Nephron progenitor cell (in vitro differentiated cells): ENCODE measurements at regions not wholly inside any gene's neighbourhood (a gene's known extent, or its start where the extent isn't known, plus 50 kb on each side); places are given as distances from the start of the nearest gene placed in this dataset.

Source experiments
- DNase-seq: peaks from one replicate; pipeline ENCODE4 v3.0.0; 2021
- H3K27ac Mint-ChIP-seq: 2 replicates; pipeline ENCODE4 v1.8.0; 2021; ENCODE audit warnings: mild to moderate bottlenecking, moderate library complexity, mixed read lengths
- H3K27me3 Mint-ChIP-seq: 2 replicates; pipeline ENCODE4 v1.8.0; 2021; ENCODE audit warnings: mild to moderate bottlenecking, low read depth, mixed read lengths; ENCODE audit not compliant: poor library complexity
- H3K36me3 Mint-ChIP-seq: 2 replicates; pipeline ENCODE4 v1.8.0; 2021; ENCODE audit warnings: low read depth, mixed read lengths
- H3K4me1 Mint-ChIP-seq: 2 replicates; pipeline ENCODE4 v1.8.0; 2021; ENCODE audit warnings: mixed read lengths
- H3K4me3 Mint-ChIP-seq: 2 replicates; pipeline ENCODE4 v1.8.0; 2021; ENCODE audit warnings: mild to moderate bottlenecking, moderate library complexity, mixed read lengths
- H3K9me3 Mint-ChIP-seq: 2 replicates; pipeline ENCODE4 v1.8.0; 2021; ENCODE audit warnings: mild to moderate bottlenecking, moderate library complexity, mixed read lengths
- TF ChIP-seq, protein P1 (sequence below): fragments of 200-600 bp; sonication (generic); IDR thresholded peaks from 2 replicates; pipeline ENCODE4 v1.5.0; 2021; ENCODE audit warnings: antibody characterized with exemption

DNA sequence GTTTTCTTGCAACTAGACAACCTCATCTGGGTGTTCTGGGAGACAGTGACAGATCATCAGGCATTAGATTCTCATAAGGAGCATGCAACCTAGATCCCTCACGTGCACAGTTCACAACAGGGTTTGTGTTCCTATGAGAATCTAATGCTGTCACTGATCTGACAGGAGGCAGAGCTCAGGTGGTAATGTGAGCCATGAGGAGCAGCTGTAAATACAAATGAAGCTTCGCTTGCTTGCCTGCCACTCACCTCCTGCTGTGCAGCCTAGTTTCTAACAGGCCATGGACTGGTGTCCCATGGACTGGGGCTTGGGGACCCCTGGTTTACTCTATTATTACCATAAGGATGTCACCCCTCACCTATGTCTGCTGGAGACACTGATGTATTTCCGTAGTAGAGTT is 166.8 kb downstream of the PSAT1 start:
- peaks cover 26% of the 10 kb centered on the region for H3K36me3 Mint-ChIP-seq
- H3K4me3 Mint-ChIP-seq: no peak overlapping the region
- H3K9me3 Mint-ChIP-seq: peaks cover 46% of the 10 kb centered on the region
- H3K4me1 Mint-ChIP-seq: peaks cover 6% of the 10 kb centered on the region
- DNase-seq: no peak
- no peak overlapping the region for H3K27ac Mint-ChIP-seq
- TF ChIP-seq, protein P1, sequence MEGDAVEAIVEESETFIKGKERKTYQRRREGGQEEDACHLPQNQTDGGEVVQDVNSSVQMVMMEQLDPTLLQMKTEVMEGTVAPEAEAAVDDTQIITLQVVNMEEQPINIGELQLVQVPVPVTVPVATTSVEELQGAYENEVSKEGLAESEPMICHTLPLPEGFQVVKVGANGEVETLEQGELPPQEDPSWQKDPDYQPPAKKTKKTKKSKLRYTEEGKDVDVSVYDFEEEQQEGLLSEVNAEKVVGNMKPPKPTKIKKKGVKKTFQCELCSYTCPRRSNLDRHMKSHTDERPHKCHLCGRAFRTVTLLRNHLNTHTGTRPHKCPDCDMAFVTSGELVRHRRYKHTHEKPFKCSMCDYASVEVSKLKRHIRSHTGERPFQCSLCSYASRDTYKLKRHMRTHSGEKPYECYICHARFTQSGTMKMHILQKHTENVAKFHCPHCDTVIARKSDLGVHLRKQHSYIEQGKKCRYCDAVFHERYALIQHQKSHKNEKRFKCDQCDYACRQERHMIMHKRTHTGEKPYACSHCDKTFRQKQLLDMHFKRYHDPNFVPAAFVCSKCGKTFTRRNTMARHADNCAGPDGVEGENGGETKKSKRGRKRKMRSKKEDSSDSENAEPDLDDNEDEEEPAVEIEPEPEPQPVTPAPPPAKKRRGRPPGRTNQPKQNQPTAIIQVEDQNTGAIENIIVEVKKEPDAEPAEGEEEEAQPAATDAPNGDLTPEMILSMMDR: no peak
- peaks cover 7% of the 10 kb centered on the region for H3K27me3 Mint-ChIP-seq

DNA sequence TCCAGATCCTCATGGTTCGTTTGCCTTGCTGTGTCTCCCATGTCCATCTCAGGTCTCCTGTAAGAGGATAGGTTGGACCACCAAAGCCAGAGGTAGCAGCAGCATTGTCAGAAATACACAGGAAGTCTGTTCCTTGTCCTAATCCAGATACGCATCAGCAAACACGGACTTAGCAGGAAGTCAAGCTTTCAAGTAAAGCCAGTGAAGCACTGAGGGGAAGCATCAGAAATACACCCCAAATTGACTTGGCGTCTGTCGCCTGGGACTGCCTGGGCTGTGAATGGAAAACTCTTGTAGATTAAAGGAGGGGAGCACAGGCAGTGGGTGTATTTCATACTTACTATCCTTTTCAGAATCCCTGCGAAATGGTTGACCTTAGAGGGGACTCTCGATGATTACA is 171.3 kb downstream of the PSAT1 start:
- DNase-seq: no peak

DNA sequence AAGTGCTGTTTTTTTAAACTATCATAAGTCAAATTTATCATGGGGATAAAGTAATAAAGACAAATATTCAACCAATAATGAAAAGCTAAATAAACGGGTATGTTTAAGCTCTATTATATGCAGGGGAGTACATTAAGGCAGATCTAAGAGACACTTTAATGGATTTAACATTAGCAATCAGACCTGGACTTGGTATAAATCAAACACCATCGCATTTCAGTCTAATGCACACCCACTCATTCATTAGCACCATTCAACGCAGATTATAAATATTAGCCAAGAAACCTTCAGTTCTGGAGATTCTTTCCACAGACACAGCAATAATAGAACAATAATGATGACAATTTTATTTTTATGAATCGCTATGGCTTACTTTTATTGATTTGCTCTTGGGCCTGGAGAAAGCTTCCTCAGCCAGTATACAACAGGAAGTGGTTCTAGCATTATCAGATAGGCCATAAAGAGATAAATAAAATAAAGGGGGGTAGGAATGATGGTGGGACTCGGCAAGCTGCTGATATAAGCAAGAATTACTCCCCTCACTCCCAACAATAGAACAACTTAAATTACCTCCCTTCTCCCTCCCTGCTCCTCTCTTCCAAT is 172.2 kb downstream of the PSAT1 start:
- Mint-ChIP-seq H3K4me1 (peaks cover 24% of the 10 kb centered on the region), H3K9me3 (peaks cover 29% of the 10 kb centered on the region)

More for the DNA sequence above, 171.3 kb downstream of the PSAT1 start:
- TF ChIP-seq, protein P1: no peak
- Mint-ChIP-seq H3K9me3 (peaks cover 29% of the 10 kb centered on the region), H3K36me3 (peaks cover 11% of the 10 kb centered on the region), H3K4me1 (peaks cover 24% of the 10 kb centered on the region), H3K27ac (no peak overlapping the region), H3K4me3 (no peak overlapping the region), H3K27me3 (peaks cover 3% of the 10 kb centered on the region)

GRCh38 chr9:78470216-78470615 is 173.3 kb downstream of the PSAT1 start:
- H3K27me3 Mint-ChIP-seq: peaks cover 3% of the 10 kb centered on the region
- H3K27ac Mint-ChIP-seq: no peak overlapping the region
- H3K9me3 Mint-ChIP-seq: peaks cover 23% of the 10 kb centered on the region
- peaks cover 11% of the 10 kb centered on the region for H3K36me3 Mint-ChIP-seq
- no peak overlapping the region for H3K4me3 Mint-ChIP-seq
- TF ChIP-seq, protein P1: no peak
- DNase-seq: no peak
- peaks cover 24% of the 10 kb centered on the region for H3K4me1 Mint-ChIP-seq

More for the DNA sequence above, 172.2 kb downstream of the PSAT1 start:
- TF ChIP-seq, protein P1: no peak
- Mint-ChIP-seq H3K4me3 (no peak overlapping the region), H3K36me3 (peaks cover 11% of the 10 kb centered on the region), H3K27ac (no peak overlapping the region), H3K27me3 (peaks cover 3% of the 10 kb centered on the region)
- DNase-seq: no peak

DNA sequence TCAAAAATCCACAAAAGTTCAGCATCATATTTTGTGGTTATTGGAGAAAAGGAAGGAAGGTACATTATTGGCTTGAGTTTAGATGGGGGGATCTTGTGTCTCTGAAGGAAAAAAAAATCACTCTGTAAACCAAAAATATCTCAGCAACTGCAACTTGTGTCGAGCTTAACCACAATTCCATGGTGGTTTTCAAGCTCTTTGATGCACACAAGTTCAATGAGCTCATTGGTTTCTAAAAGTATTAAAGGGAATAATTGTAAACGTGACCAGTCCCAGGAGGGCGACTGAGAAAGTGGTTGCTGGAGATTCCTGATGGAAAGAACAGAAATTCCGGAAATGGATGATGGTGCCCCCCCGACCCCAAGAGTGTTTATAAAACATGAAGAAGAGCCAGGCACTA is 173.8 kb downstream of the PSAT1 start:
- peaks cover 24% of the 10 kb centered on the region for H3K4me1 Mint-ChIP-seq
- peaks cover 11% of the 10 kb centered on the region for H3K36me3 Mint-ChIP-seq
- peaks cover 23% of the 10 kb centered on the region for H3K9me3 Mint-ChIP-seq
- peaks cover 3% of the 10 kb centered on the region for H3K27me3 Mint-ChIP-seq
- TF ChIP-seq, protein P1: no peak
- no peak for DNase-seq
- no peak overlapping the region for H3K4me3 Mint-ChIP-seq
- no peak overlapping the region for H3K27ac Mint-ChIP-seq

GRCh38 chr9:78472111-78472510 is 175.2 kb downstream of the PSAT1 start:
- H3K4me3 Mint-ChIP-seq: no peak overlapping the region
- no peak overlapping the region for H3K27ac Mint-ChIP-seq
- DNase-seq: no peak
- peaks cover 3% of the 10 kb centered on the region for H3K27me3 Mint-ChIP-seq
- H3K36me3 Mint-ChIP-seq: peaks cover 11% of the 10 kb centered on the region
- peaks cover 24% of the 10 kb centered on the region for H3K4me1 Mint-ChIP-seq
- H3K9me3 Mint-ChIP-seq: peaks cover 23% of the 10 kb centered on the region
- TF ChIP-seq, protein P1: no peak
